HUDEP-2 (cell line): ENCODE measurements at regions not wholly inside any gene's neighbourhood (a gene's known extent, or its start where the extent isn't known, plus 50 kb on each side); places are given as distances from the start of the nearest gene placed in this dataset.
A peak's percentile ranks its signal among the peaks of the same experiment; 100 is the strongest.

Source experiments
- DNase-seq, 76 experiments: peaks; one replicate each; lab custom pipeline; 2025; ENCODE audit not compliant: unreplicated experiment in 76 of 76; lab: John Stamatoyannopoulos, UW

GRCh38 chr6:9627916-9628315, 787.0 kb downstream of the TFAP2A start:
- no peak for DNase-seq

- DNase-seq, result no peak
Measured at GRCh38 chr6:9623985-9624384, 790.9 kb downstream of the TFAP2A start.

DNA sequence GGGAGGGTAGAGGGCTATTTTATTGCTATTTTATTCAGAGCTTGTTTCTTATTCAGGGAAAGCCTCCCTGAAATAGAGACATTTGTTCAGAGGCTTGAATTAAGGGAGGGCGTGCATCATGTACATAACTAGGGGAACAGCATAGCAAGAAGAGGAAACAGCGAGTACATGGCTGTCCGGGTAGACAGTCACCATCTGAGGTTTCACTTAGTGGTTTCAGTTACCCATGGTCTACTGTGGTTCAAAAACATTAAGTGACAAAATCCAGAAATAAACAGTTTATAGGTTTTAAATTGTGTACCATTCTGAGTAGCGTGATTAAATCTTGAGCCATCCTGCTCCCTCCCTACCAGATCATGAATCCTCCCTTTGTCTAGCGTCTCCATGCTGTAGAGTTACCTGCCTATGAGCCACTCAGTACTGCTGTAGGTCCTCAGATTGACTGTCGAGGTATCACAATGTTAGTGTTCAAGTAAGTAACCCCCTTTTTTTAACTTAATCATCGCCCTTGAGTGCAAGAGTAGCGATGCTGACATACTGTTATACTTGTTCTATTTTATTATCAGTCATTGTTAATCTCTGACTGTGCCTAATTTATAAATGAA, 791.5 kb downstream of the TFAP2A start:
- DNase-seq, result no peak

DNA sequence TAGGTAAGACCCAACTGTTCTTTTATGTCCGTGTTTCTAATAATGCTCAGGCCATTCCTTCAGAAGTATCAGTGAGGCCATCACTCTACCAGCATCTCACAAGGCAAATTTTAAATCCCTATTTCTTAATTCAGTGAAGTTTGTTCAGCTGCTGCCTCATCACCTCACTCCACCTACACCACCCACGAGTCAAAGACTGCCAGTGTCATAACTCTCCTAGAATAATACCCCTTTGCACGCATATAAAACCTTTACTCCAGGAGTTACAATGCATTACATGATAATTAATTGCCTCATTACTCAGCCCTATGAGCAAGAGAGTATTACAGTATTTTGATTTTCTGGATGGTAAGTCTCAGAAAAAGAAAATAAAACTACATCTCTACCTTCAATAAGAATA, 793.6 kb downstream of the TFAP2A start:
- no peak for DNase-seq

GRCh38 chr6:9620687-9621086, 794.2 kb downstream of the TFAP2A start:
- no peak for DNase-seq

DNA sequence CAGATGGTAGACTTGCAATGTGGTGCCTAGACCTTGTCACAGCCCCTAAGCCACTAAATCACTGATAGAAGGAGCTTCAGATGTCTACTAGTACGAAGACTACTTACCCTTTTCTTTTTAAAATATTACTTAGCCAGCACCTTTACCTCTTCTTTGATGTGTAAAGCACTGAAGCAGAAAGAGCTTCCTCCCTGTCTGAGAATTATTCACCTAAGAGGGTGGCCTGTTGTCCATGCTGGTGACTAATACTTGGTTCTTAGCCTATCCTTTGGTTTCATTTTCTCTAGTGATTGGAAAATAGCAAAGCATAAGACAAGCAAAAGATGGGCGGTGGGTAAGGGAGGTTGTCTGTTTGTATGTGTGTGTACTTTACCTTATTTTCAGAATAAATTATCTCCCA, 794.6 kb downstream of the TFAP2A start:
- no peak for DNase-seq

DNA sequence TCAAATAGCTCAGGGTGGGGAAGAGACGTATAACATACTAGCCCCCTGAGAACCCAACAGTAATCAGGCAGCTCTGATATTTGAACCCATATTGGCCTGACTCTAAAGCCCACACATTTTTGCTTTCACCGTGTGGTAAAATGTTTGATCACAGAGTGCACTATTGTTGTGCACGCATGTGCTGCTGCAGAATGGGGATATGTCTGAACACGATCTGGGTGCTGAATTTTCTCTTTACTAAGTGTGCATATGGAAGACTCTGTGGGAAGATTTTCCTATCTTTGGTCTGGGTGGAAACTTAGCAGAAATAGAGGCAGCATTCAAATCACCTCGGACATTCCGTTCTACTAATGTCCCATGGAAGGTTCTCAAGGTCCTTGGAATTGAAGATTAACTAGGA, 800.1 kb downstream of the TFAP2A start:
- DNase-seq, result no peak

GRCh38 chr6:9612489-9612888, 802.4 kb downstream of the TFAP2A start:
- DNase-seq, result no peak

DNA sequence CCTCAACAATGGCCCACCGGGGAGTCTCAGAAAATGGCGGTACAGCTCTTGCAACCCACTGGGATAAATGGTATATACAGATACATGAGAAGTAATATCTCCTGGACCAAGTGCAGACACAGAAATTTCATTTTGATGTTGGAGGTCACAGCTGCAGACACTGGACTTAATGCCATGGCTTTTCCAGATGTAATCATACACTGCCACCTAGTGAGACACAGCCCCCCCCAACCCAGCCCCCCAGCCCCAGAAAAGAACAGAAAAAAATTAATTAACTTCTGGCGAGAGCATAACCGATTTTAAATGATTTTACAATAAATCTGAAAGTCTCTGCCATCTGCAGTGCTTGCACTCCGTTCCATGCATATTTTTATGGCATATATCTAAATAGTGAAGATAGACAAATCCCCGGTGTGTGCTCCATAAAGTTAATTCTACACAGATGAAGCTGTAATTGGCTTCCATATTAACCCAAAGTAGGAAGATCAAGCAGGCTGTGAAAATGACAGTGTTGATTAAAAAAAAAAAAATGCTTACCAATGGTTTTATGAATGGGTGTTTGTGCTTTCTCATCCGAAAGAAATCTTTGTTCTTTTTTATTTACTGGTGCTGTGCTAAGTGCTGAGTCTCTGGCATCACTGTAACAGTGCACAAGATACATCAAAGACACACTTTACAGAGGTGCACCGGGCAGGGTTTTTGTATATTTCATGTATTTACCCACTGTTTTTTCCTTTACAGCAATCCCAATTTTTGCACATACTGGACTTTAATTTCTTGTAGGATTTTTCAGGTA, 804.1 kb downstream of the TFAP2A start:
- DNase-seq, result no peak

DNA sequence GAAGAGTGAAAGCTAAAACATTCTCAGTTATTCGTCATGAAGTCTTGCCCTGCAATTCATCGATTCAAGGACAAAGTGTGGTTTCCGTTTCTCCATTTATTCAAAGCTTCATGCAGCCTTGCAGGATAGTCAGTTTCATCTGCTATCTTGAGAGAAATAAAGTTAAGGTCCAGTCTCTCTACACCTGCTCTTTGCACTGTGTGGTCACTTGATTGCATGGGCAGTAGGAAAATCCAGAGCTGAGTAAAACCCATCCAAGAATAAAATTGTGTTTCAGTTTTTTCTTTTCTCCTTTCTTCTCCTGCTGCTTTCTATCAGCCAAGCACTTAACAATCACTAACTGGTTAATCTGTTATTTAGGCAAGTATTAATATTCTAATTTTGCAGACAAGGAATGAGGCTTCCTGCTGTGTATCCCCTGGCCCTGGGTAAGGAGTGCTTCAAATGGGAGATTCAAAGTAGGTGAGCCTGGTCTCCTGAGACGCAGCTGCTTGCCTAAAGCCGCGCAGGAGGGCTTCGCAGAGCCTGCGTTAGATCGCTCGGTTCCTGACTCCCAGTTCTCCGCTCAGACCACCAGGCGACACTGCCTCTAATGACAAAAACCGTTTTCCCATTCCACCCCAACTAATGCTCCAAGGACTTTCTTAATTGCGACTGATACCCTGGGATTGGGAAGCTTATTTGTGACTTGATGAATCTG, 808.3 kb downstream of the TFAP2A start:
- DNase-seq, result no peak

- no peak for DNase-seq
Measured at GRCh38 chr6:9594746-9595145, 820.1 kb downstream of the TFAP2A start.

GRCh38 chr6:9593554-9593953, 821.3 kb downstream of the TFAP2A start:
- DNase-seq, result peak in 1 of 76 experiments; percentile 1

- DNase-seq, result no peak
Measured at GRCh38 chr6:9583753-9584352, 831.0 kb downstream of the TFAP2A start.

DNA sequence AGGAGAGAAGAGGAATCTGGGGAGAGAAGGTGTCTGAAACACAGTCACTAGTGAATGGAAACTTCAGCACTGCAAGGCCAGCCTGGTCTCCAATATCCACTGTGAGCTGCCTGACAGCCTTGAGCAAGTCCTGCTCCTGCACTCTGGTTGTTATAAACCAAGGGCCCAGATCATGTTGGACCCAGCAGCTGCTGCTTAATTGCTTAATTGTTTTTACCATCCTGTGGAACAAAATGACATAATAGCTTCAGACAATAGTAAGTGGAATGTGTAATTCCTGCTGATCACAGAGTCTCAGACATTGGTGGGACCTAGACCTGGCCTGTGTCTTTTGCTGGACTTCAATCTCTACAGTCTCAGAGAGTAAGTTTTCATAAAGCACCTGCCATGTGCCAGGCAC, 833.7 kb downstream of the TFAP2A start:
- no peak for DNase-seq

DNA sequence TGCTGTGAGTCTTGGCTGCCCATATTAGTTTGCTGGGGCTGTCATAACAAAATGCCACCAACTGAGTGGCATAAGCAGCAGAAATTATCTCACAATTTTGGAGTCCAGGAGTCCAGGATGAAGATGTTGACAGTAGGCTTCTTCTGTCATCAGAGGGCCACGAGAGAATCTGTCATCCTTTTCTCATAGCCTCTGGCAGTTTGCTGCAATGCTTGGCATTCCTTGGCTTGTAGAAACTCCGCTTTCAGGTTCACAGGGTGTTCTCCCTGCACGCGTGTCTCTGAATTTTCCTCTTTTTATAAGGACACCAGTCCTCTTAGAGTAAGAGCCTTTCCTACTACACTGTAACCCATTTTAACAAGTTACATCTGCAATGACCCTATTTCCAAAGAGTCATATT, 838.4 kb downstream of the TFAP2A start:
- no peak for DNase-seq

- no peak for DNase-seq
Measured at GRCh38 chr6:9566096-9566495, 848.8 kb downstream of the TFAP2A start.

DNA sequence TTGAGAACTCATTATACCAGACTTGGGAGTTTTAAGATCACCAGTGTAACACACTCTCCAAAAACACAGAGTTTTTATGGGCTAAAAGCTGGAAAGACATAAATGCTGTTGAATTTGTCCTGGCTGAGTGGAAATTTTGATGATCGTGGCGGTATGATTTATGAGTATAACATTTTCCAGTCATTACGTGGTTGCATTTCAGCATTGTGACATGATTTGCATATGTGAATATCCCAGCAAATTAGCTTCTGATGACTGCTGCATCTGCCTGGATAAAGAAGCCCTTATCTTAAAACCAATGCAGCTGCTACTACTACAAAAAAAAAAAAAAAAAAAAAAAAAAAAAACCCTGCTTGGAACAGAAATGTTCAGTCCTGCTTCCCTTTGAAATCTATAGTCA, 850.9 kb downstream of the TFAP2A start:
- DNase-seq, result no peak

DNA sequence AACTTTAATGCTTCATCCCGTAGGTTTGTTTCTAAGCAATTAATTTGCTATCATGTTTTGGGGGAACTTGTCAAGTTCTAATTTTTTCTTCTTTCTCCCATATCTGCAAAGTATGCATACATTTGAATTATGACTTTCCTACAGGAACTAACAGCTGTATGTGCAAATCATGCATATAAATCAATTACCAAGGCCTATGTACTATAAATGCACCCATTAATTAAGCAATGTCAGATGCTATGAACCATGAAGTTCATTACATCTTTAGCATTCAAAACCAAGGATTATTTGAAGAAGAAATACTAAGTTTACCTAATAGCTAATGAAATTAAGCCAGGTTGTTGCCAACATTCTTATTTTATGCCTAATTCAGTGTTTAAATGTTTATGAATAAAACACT, 851.3 kb downstream of the TFAP2A start:
- DNase-seq, result no peak

- DNase-seq, result no peak
Measured at GRCh38 chr6:9554806-9555205, 860.1 kb downstream of the TFAP2A start.

GRCh38 chr6:9554323-9554722, 860.6 kb downstream of the TFAP2A start:
- DNase-seq, result no peak

DNA sequence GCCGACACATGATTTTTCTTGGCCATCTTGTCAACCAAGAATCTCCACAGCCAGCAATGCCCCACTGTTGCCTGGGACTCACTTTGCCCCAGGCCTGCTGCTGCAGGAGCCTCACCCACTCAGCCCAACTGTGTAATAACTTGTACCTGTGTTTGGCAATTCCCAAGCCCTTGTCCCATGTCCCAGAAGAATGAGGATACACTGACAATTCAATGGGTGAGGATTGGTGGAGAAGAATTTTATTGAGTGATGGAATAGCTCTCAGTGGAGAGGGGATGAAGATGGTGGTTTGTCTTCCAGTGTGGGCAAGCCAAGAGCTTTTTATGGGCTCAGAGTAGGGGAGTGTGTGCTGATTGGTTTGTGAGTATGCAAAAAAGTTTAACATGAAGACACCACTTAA, 861.9 kb downstream of the TFAP2A start:
- no peak for DNase-seq

DNA sequence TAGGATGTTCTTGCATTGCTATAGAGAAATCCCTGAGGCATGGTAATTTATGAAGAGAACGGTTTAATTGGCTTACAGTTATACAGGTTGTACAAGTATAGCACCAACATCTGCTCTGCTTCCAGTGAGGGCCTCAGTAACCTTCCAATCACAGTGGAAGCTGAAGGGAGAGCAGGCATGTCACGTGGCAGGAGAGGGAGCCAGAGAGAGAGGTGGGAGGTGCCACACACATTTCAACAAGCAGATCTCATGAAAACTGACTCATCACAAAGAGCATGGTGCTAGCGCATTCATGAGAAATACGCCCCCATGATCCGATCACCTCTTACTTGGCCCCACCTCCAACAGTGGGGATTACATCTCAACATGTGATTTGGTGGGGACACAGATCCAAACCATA, 871.2 kb downstream of the TFAP2A start:
- DNase-seq, result no peak
